Uterus (tissue), 3 donors: ENCODE measurements at regions not wholly inside any gene's neighbourhood (a gene's known extent, or its start where the extent isn't known, plus 50 kb on each side); places are given as distances from the start of the nearest gene placed in this dataset.

Experiments used
- DNase-seq, 2 donors: peaks; one replicate each; pipeline ENCODE4 v3.0.0-alpha.2; 2019 to 2020
- H3K27ac ChIP-seq, 2 donors: fragments of 200-600 bp; sonication (generic); 1 replicate in 1 of 2; 2 replicates in 1 of 2; pipeline ENCODE4 v1.5.1; 2016 to 2018
- H3K27me3 ChIP-seq, 2 donors: fragments of 200-600 bp; sonication (generic); one replicate each; pipeline ENCODE4 v1.5.1; 2018 to 2019; ENCODE audit warnings: control low read depth in 1 of 2
- H3K36me3 ChIP-seq, 2 donors: fragments of 200-600 bp; sonication (generic); one replicate each; pipeline ENCODE4 v1.5.1; 2019; ENCODE audit warnings: control low read depth in 1 of 2
- H3K4me1 ChIP-seq, 2 donors: fragments of 200-600 bp; sonication (generic); one replicate each; pipeline ENCODE4 v1.5.1; 2018 to 2019; ENCODE audit warnings: control low read depth in 1 of 2
- H3K4me3 ChIP-seq, 2 donors: fragments of 200-600 bp; sonication (generic); 1 replicate in 1 of 2; 2 replicates in 1 of 2; pipeline ENCODE4 v1.5.1; 2018 to 2019; ENCODE audit warnings: mild to moderate bottlenecking in 1 of 2
- H3K9me3 ChIP-seq, 2 donors: fragments of 200-600 bp; sonication (generic); one replicate each; pipeline ENCODE4 v1.5.1; 2019; ENCODE audit warnings: control low read depth in 1 of 2
- POLR2A ChIP-seq, 2 donors: fragments of 450-650 bp; IDR thresholded peaks; one replicate each; pipeline ENCODE4 v1.6.1; 2016; ENCODE audit warnings: antibody characterized with exemption in 2 of 2, mild to moderate bottlenecking in 1 of 2, moderate library complexity in 1 of 2
- intact Hi-C: fragments of 100-400 bp; cut with DNase I; formaldehyde crosslinking; loops from one replicate; pipeline ENCODE4 v1.15.1; 2023; ENCODE audit warnings: low total_unique reads
- TF ChIP-seq, protein P1 (sequence below), 4 experiments: fragments of 200-600 bp in 2 of 4; fragments of 450-650 bp in 2 of 4; sonication (generic) in 2 of 4; IDR thresholded peaks; one replicate each; pipeline ENCODE4 v1.5.1; 2016 to 2019; ENCODE audit warnings: antibody characterized with exemption in 4 of 4, mild to moderate bottlenecking in 2 of 4, moderate library complexity in 1 of 4
- donor health status: DM: yes; HTN: yes; CAD: no.

DNA sequence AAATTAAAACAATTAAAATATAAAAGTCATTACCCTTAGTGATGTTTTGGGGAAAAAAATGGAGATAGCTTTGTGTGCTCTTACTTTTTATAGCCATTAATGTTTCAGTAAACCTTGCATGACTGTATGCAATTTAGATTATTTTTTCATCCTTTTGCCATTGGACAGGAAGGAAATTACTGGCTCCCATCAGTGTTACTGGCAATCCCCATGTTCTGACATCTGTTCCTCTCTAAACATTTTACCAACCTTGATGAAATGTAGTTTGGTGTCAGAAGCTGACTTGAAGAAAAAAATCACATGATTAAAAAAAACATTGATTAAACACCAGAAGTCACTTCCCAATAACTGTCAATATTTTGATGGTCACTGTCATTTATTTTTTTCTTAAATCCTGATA lies 52.3 kb upstream of the ZNF536 start:
- no peak overlapping the region for H3K4me3 ChIP-seq
- no peaks in the 10 kb centered on the region for H3K9me3 ChIP-seq
- no peaks in the 10 kb centered on the region for H3K27me3 ChIP-seq
- H3K36me3 ChIP-seq: no peaks in the 10 kb centered on the region
- DNase-seq: no peak
- TF ChIP-seq POLR2A (IDR thresholded peaks at IDR 0.05): no peak
- TF ChIP-seq, protein P1, sequence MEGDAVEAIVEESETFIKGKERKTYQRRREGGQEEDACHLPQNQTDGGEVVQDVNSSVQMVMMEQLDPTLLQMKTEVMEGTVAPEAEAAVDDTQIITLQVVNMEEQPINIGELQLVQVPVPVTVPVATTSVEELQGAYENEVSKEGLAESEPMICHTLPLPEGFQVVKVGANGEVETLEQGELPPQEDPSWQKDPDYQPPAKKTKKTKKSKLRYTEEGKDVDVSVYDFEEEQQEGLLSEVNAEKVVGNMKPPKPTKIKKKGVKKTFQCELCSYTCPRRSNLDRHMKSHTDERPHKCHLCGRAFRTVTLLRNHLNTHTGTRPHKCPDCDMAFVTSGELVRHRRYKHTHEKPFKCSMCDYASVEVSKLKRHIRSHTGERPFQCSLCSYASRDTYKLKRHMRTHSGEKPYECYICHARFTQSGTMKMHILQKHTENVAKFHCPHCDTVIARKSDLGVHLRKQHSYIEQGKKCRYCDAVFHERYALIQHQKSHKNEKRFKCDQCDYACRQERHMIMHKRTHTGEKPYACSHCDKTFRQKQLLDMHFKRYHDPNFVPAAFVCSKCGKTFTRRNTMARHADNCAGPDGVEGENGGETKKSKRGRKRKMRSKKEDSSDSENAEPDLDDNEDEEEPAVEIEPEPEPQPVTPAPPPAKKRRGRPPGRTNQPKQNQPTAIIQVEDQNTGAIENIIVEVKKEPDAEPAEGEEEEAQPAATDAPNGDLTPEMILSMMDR (IDR thresholded peaks at IDR 0.05): no peak
- intact Hi-C loops: no loop called here
- no peaks in the 10 kb centered on the region for H3K4me1 ChIP-seq
- H3K27ac ChIP-seq: no peak overlapping the region

DNA sequence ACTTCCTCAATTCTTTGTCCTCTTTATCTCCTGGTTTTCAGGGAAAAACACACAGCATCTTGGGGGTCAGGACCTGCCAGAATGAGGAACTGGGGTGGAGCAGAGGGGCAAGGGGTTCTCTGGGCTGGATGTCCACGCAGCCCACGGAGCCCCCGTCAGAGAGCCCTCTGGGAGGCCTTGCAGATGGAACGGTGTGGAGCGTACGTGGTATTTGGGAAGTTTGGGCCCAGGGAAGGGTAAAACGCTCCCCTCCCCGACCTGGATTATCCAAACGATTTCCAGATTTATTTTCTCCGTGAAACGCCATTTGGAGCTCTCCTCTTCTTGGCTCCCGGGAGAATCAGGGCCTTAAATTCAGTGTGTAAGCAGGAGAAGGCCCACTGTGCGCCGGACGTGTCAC lies 51.7 kb upstream of the ZNF536 start:
- Histone ChIP-seq H3K4me1 (no peaks in the 10 kb centered on the region), H3K27ac (no peak overlapping the region), H3K4me3 (no peak overlapping the region), H3K36me3 (no peaks in the 10 kb centered on the region), H3K27me3 (no peaks in the 10 kb centered on the region), H3K9me3 (no peaks in the 10 kb centered on the region)
- DNase-seq: no peak
- intact Hi-C loops: no loop called here
- TF ChIP-seq, protein P1 (IDR thresholded peaks at IDR 0.05): no peak
- TF ChIP-seq POLR2A (IDR thresholded peaks at IDR 0.05): no peak

DNA sequence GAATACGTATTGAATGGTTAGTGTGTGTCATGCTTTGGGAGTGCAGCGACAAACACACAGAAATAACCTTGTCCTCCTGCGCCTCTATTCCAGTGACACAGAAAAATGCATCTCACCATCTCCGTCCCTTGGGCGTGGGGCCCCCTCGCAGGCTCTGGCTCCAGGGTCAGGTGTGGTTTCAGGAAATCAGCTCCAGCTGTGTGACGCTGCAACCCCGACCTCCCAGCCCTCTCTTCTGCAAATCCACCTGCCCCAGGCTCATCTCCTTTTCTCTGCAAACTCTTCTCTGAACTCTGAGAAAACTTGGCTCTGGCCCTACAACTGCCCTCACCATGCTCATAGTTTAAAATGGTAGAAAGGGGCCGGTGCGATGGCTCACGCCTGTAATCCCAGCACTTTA lies 51.3 kb upstream of the ZNF536 start:
- no peaks in the 10 kb centered on the region for H3K36me3 ChIP-seq
- H3K4me3 ChIP-seq: no peak overlapping the region
- H3K4me1 ChIP-seq: no peaks in the 10 kb centered on the region
- no peaks in the 10 kb centered on the region for H3K9me3 ChIP-seq
- no peak for DNase-seq
- H3K27me3 ChIP-seq: no peaks in the 10 kb centered on the region
- H3K27ac ChIP-seq: no peak overlapping the region
- intact Hi-C loops: no loop called here
- TF ChIP-seq, protein P1 (IDR thresholded peaks at IDR 0.05): no peak
- TF ChIP-seq POLR2A (IDR thresholded peaks at IDR 0.05): no peak
